H1 (cell line): ENCODE measurements at regions not wholly inside any gene's neighbourhood (a gene's known extent, or its start where the extent isn't known, plus 50 kb on each side); places are given as distances from the start of the nearest gene placed in this dataset.

ENCODE experiments used
- ATF3 ChIP-seq: IDR thresholded peaks from 2 replicates; pipeline ENCODE4 v1.6.1; 2011; ENCODE audit warnings: low read depth, mild to moderate bottlenecking, low read length; ENCODE audit not compliant: insufficient read depth
- CBX8 ChIP-seq: fragments of 300-800, 300-1000 bp; sonication (generic); IDR thresholded peaks from 2 replicates; pipeline ENCODE4 v1.7.1; 2016; ENCODE audit warnings: low read depth, low read length, borderline replicate concordance
- CEBPB ChIP-seq: IDR thresholded peaks from 2 replicates; pipeline ENCODE4 v1.6.1; 2012; ENCODE audit warnings: low read depth, low read length
- POU5F1 ChIP-seq: IDR thresholded peaks from 2 replicates; pipeline ENCODE4 v1.6.1; 2011; ENCODE audit warnings: low read depth, mild to moderate bottlenecking, low read length, moderate library complexity
- USF2 ChIP-seq: IDR thresholded peaks from 2 replicates; pipeline ENCODE4 v1.6.1; 2011; ENCODE audit warnings: low read length, improper control_type of control experiment
- YY1 ChIP-seq: IDR thresholded peaks from 2 replicates; pipeline ENCODE4 v1.6.1; 2011; ENCODE audit warnings: low read depth, mild to moderate bottlenecking, low read length

- no peak for TF ChIP-seq YY1
- no peak for TF ChIP-seq ATF3
- TF ChIP-seq CEBPB = no peak
- TF ChIP-seq CBX8 = no peak
- no peak for TF ChIP-seq POU5F1
- TF ChIP-seq USF2 = no peak
These were observed 66.4 kb upstream of the SLC38A4 start (continued) for GRCh38 chr12:46892034-46892705.
